ENCODE measurements at regions not wholly inside any gene's neighbourhood (a gene's known extent, or its start where the extent isn't known, plus 50 kb on each side); places are given as distances from the start of the nearest gene placed in this dataset.

GRCh38 chr10:78846760-78847159 lies 222.0 kb upstream of the ZMIZ1 start:
- no peak for DNase-seq (ENCODE audit: low read depth in 2 of 2)
- H3K4me2 ChIP-seq (ENCODE audit: extremely low read depth, insufficient read depth, low read length), result no peak overlapping the region
- H3K9me3 ChIP-seq (ENCODE audit: control insufficient read depth, insufficient read depth, low read depth, low read length), result no peaks in the 10 kb centered on the region
- no peak overlapping the region for H3K27ac ChIP-seq (ENCODE audit: insufficient read depth, low read length)
- no peak for TF ChIP-seq CTCF (conservative IDR thresholded peaks at IDR 0.05 in 1 of 2, IDR thresholded peaks at IDR 0.05 in 1 of 2; ENCODE audit: low read depth in 1 of 2, low read length in 2 of 2)
- TF ChIP-seq EZH2 (IDR thresholded peaks at IDR 0.05; ENCODE audit: low read length, missing control alignments), result no peak
- no peaks in the 10 kb centered on the region for H3K36me3 ChIP-seq (ENCODE audit: control insufficient read depth, insufficient read depth, low read length)
- no peaks in the 10 kb centered on the region for H3K79me2 ChIP-seq (ENCODE audit: control insufficient read depth, insufficient read depth, low read length)
- H3K27me3 ChIP-seq (ENCODE audit: control insufficient read depth, insufficient read depth, low read length), result peaks cover 15% of the 10 kb centered on the region
- H3K9ac ChIP-seq (ENCODE audit: insufficient read depth, low read length), result no peak overlapping the region
- H2AFZ ChIP-seq (ENCODE audit: low read length), result no peak overlapping the region
- no peaks in the 10 kb centered on the region for H4K20me1 ChIP-seq (ENCODE audit: control insufficient read depth, extremely low read depth, insufficient read depth, low read length)
- H3K4me1 ChIP-seq (ENCODE audit: control insufficient read depth, extremely low read depth, insufficient read depth, low read length), result no peaks in the 10 kb centered on the region
- no peak overlapping the region for H3K4me3 ChIP-seq (replicated peaks in 1 of 4; ENCODE audit: control extremely low read depth in 1 of 4, insufficient read depth in 1 of 4, low read depth in 3 of 4, low read length in 4 of 4)

GRCh38 chr10:78847485-78847884 lies 221.3 kb upstream of the ZMIZ1 start:
- Histone ChIP-seq H3K9ac (ENCODE audit: insufficient read depth, low read length) (no peak overlapping the region), H4K20me1 (ENCODE audit: control insufficient read depth, extremely low read depth, insufficient read depth, low read length) (no peaks in the 10 kb centered on the region), H3K36me3 (ENCODE audit: control insufficient read depth, insufficient read depth, low read length) (no peaks in the 10 kb centered on the region), H3K4me2 (ENCODE audit: extremely low read depth, insufficient read depth, low read length) (no peak overlapping the region), H3K4me1 (ENCODE audit: control insufficient read depth, extremely low read depth, insufficient read depth, low read length) (no peaks in the 10 kb centered on the region), H3K27me3 (ENCODE audit: control insufficient read depth, insufficient read depth, low read length) (peaks cover 11% of the 10 kb centered on the region), H2AFZ (ENCODE audit: low read length) (no peak overlapping the region), H3K4me3 (replicated peaks in 1 of 4; ENCODE audit: control extremely low read depth in 1 of 4, insufficient read depth in 1 of 4, low read depth in 3 of 4, low read length in 4 of 4) (no peak overlapping the region), H3K9me3 (ENCODE audit: control insufficient read depth, insufficient read depth, low read depth, low read length) (no peaks in the 10 kb centered on the region), H3K79me2 (ENCODE audit: control insufficient read depth, insufficient read depth, low read length) (no peaks in the 10 kb centered on the region), H3K27ac (ENCODE audit: insufficient read depth, low read length) (no peak overlapping the region)
- no peak for TF ChIP-seq CTCF (conservative IDR thresholded peaks at IDR 0.05 in 1 of 2, IDR thresholded peaks at IDR 0.05 in 1 of 2; ENCODE audit: low read depth in 1 of 2, low read length in 2 of 2)
- TF ChIP-seq EZH2 (IDR thresholded peaks at IDR 0.05; ENCODE audit: low read length, missing control alignments), result no peak
- no peak for DNase-seq (ENCODE audit: low read depth in 2 of 2)

GRCh38 chr10:78849115-78849514 lies 219.7 kb upstream of the ZMIZ1 start:
- Histone ChIP-seq H3K79me2 (ENCODE audit: control insufficient read depth, insufficient read depth, low read length) (no peaks in the 10 kb centered on the region), H3K4me2 (ENCODE audit: extremely low read depth, insufficient read depth, low read length) (no peak overlapping the region), H2AFZ (ENCODE audit: low read length) (no peak overlapping the region), H3K4me1 (ENCODE audit: control insufficient read depth, extremely low read depth, insufficient read depth, low read length) (no peaks in the 10 kb centered on the region), H3K9me3 (ENCODE audit: control insufficient read depth, insufficient read depth, low read depth, low read length) (no peaks in the 10 kb centered on the region), H3K4me3 (replicated peaks in 1 of 4; ENCODE audit: control extremely low read depth in 1 of 4, insufficient read depth in 1 of 4, low read depth in 3 of 4, low read length in 4 of 4) (no peak overlapping the region), H3K9ac (ENCODE audit: insufficient read depth, low read length) (no peak overlapping the region), H3K27me3 (ENCODE audit: control insufficient read depth, insufficient read depth, low read length) (peaks cover 9% of the 10 kb centered on the region), H3K36me3 (ENCODE audit: control insufficient read depth, insufficient read depth, low read length) (no peaks in the 10 kb centered on the region), H4K20me1 (ENCODE audit: control insufficient read depth, extremely low read depth, insufficient read depth, low read length) (no peaks in the 10 kb centered on the region), H3K27ac (ENCODE audit: insufficient read depth, low read length) (no peak overlapping the region)
- TF ChIP-seq EZH2 (IDR thresholded peaks at IDR 0.05; ENCODE audit: low read length, missing control alignments), result no peak
- DNase-seq (ENCODE audit: low read depth in 2 of 2), result no peak
